Thymus (tissue), 11 donors: ENCODE measurements at regions not wholly inside any gene's neighbourhood (a gene's known extent, or its start where the extent isn't known, plus 50 kb on each side); places are given as distances from the start of the nearest gene placed in this dataset.
"Not testable (repeated sequence)": the region's sequence is repeated elsewhere in the genome, so short reads cannot be mapped to it uniquely, and the experiment has no call there.

Experiments used
- DNase-seq, 9 donors: peaks; one replicate each; pipeline ENCODE4 v3.0.0-alpha.2; 2013; ENCODE audit warnings: low spot score in 9 of 9, low read depth in 6 of 9, missing footprints in 1 of 9
- H3K27ac ChIP-seq, 2 donors: one replicate each; pipeline ENCODE4 v1.5.1; 2013; ENCODE audit warnings: control low read depth in 1 of 2, low read depth in 1 of 2, low read length in 1 of 2, mild to moderate bottlenecking in 1 of 2, moderate library complexity in 1 of 2
- H3K27me3 ChIP-seq, 2 donors: one replicate each; pipeline ENCODE4 v1.5.1; 2013; ENCODE audit warnings: low read length in 1 of 2; ENCODE audit not compliant: control insufficient read depth in 2 of 2, insufficient read depth in 1 of 2
- H3K36me3 ChIP-seq, 2 donors: one replicate each; pipeline ENCODE4 v1.5.1; 2013; ENCODE audit warnings: low read length in 1 of 2, mild to moderate bottlenecking in 1 of 2, moderate library complexity in 1 of 2; ENCODE audit not compliant: control insufficient read depth in 2 of 2, insufficient read depth in 2 of 2
- H3K4me1 ChIP-seq, 2 donors: one replicate each; pipeline ENCODE4 v1.5.1; 2013; ENCODE audit warnings: low read length in 2 of 2; ENCODE audit not compliant: control insufficient read depth in 2 of 2, insufficient read depth in 2 of 2
- H3K4me3 ChIP-seq, 2 donors: one replicate each; pipeline ENCODE4 v1.5.1; 2013; ENCODE audit warnings: low read length in 2 of 2, control low read depth in 1 of 2, mild to moderate bottlenecking in 1 of 2
- H3K9me3 ChIP-seq, 2 donors: one replicate each; pipeline ENCODE4 v1.5.1; 2013; ENCODE audit warnings: low read length in 1 of 2, mild to moderate bottlenecking in 1 of 2; ENCODE audit not compliant: control insufficient read depth in 2 of 2, insufficient read depth in 1 of 2
- WGBS: extraction: QIAGEN DNeasy Blood & Tissue Kit; methylation state at CpG from one replicate; pipeline ENCODE4 v1.1.7; 2013; 5-methylcytosine and 5-hydroxymethylcytosine counted together
- donor health status: healthy.

- no peaks in the 10 kb centered on the region for H3K4me1 ChIP-seq
- 92% methylated on average over 1 of the region's 1 CpG for WGBS
- no peaks in the 10 kb centered on the region for H3K36me3 ChIP-seq
- no peak overlapping the region for H3K4me3 ChIP-seq
- H3K9me3 ChIP-seq = peaks cover 0 to 5% of the 10 kb centered on the region in 2 donors
- DNase-seq = no peak
- no peaks in the 10 kb centered on the region for H3K27me3 ChIP-seq
- H3K27ac ChIP-seq = no peak overlapping the region
Measured at GRCh38 chr3:95215437-95215957, 1152.6 kb downstream of the NSUN3 start.

- DNase-seq = no peak
- no peaks in the 10 kb centered on the region for H3K36me3 ChIP-seq
- H3K4me1 ChIP-seq = no peaks in the 10 kb centered on the region
- peaks cover 0 to 5% of the 10 kb centered on the region in 2 donors for H3K9me3 ChIP-seq
- no peak overlapping the region for H3K27ac ChIP-seq
- H3K27me3 ChIP-seq = no peaks in the 10 kb centered on the region
- H3K4me3 ChIP-seq = no peak overlapping the region
Measured at GRCh38 chr3:95217661-95218060, 1154.8 kb downstream of the NSUN3 start.

DNA sequence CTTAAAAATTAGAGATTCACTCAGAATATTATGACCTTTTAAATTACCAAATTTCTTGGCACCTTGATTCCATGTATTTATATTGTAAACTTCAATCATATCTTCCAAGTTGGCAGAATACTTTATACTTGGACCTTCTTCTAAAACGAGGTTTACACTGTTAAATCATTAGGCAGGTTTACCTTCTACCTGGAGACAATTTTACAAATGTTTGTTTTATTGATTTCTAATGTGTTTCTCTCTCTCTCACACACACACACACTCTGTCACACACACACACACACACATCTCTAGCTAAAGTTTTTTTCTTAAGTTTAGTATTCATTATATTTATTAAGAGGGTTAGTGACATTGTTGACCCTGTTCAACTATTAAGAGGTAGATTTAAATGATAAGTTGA is 1155.6 kb downstream of the NSUN3 start:
- no peak for DNase-seq
- Histone ChIP-seq H3K4me3 (no peak overlapping the region), H3K4me1 (no peaks in the 10 kb centered on the region), H3K27me3 (no peaks in the 10 kb centered on the region), H3K36me3 (no peaks in the 10 kb centered on the region), H3K27ac (no peak overlapping the region), H3K9me3 (peaks cover 0 to 5% of the 10 kb centered on the region in 2 donors)
- 58% methylated on average over 1 of the region's 1 CpG for whole genome bisulfite sequencing

DNA sequence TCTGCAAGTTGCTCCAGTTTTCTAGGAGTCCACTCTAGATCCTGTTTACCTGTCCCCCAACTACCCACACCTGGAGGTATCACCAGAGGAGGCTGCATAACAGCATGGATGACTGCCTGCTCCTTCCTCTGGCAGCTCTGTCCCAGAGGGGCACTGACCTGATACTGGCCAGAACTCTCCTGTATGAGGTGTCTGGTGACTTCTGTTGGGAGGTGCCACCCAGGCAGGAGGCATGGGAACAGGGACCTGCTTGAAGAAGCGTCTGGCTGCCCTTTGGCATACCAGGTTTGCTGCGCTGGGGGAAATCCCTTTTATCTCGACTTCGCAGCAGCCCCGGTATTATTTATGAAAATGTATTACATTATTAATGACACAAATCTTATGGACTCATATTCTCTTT is 1163.6 kb downstream of the NSUN3 start:
- peaks cover 0 to 4% of the 10 kb centered on the region in 2 donors for H3K9me3 ChIP-seq
- H3K4me1 ChIP-seq = no peaks in the 10 kb centered on the region
- H3K36me3 ChIP-seq = no peaks in the 10 kb centered on the region
- no peaks in the 10 kb centered on the region for H3K27me3 ChIP-seq
- no peak for DNase-seq
- no peak overlapping the region for H3K27ac ChIP-seq
- H3K4me3 ChIP-seq = no peak overlapping the region
- 75% methylated on average over 5 of the region's 5 CpGs for WGBS

- H3K36me3 ChIP-seq = no peaks in the 10 kb centered on the region
- H3K27me3 ChIP-seq = no peaks in the 10 kb centered on the region
- WGBS = 95% methylated on average over 4 of the region's 4 CpGs
- no peak overlapping the region for H3K4me3 ChIP-seq
- no peak for DNase-seq
- H3K9me3 ChIP-seq = peaks cover 0 to 4% of the 10 kb centered on the region in 2 donors
- no peak overlapping the region for H3K27ac ChIP-seq
- no peaks in the 10 kb centered on the region for H3K4me1 ChIP-seq
Measured at GRCh38 chr3:95227092-95227491, 1164.2 kb downstream of the NSUN3 start.

DNA sequence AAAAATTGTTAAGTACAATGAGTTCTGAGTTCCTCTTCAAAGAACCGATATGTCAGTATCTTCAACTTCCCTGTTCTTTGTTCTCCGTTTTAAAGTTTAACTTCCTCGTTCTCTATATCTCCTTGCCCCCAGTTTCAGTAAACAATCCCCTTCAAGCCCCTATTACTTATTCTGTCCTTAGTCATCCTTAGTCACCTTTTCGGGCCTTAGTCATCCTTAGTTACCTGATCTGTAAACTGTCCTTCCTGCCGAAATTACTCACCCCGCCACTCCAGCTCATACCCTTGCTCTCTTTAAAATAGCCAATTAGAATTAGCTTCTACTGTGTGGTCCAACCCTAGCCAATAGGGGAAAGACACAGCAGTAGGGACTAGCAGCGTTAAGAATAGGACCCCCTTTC is 1165.6 kb downstream of the NSUN3 start:
- Histone ChIP-seq H3K9me3 (peaks cover 0 to 4% of the 10 kb centered on the region in 2 donors), H3K27me3 (no peaks in the 10 kb centered on the region), H3K4me3 (no peak overlapping the region), H3K4me1 (no peaks in the 10 kb centered on the region), H3K36me3 (no peaks in the 10 kb centered on the region), H3K27ac (no peak overlapping the region)
- WGBS = 83% methylated on average over 7 of the region's 7 CpGs
- DNase-seq = no peak

DNA sequence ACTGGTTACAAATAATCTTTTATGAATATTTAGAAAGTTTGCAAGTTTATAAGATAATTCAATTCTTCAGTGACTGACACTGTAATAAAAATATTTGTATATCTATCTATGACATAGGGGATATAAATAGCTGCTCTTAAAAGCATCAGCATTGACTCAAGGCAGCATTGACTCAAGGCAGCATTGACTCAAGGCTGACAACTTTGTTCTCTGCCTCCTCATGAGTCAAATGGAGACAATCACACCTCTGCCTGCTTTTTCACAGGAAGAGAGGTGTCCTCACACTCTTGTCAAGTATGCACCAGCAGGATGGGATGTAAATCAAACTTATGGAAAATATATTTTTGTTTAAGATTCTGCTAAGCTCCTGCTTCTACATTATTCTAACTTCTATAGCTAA is 1173.1 kb downstream of the NSUN3 start:
- H3K36me3 ChIP-seq = no peaks in the 10 kb centered on the region
- no peaks in the 10 kb centered on the region for H3K27me3 ChIP-seq
- no peak overlapping the region for H3K4me3 ChIP-seq
- H3K4me1 ChIP-seq = no peaks in the 10 kb centered on the region
- H3K9me3 ChIP-seq = no peaks in the 10 kb centered on the region
- no peak overlapping the region for H3K27ac ChIP-seq
- DNase-seq = no peak

DNA sequence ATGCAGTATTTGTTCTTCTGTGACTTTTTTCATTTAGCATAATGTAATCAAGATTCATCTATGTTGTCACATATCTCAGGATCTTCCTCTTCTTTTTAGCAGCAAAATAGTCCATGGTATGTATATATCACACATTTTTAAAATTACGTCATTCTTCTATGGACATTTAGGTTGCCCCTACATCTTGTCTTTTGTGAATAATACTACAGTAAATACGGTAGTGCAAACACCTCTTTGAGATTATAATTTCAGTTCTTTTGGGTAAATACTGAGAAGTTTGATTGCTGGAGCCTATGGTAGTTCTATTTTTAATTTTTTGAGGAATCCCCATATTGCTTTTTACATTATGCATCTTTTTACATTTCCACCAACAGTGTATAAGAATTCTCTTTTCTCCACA is 1174.9 kb downstream of the NSUN3 start:
- Histone ChIP-seq H3K36me3 (no peaks in the 10 kb centered on the region), H3K27me3 (no peaks in the 10 kb centered on the region), H3K4me1 (no peaks in the 10 kb centered on the region), H3K9me3 (no peaks in the 10 kb centered on the region), H3K27ac (no peak overlapping the region), H3K4me3 (no peak overlapping the region)
- 49% methylated on average over 2 of the region's 2 CpGs for WGBS
- no peak for DNase-seq

GRCh38 chr3:95240395-95240794 is 1177.5 kb downstream of the NSUN3 start:
- DNase-seq = no peak
- H3K36me3 ChIP-seq = no peaks in the 10 kb centered on the region
- H3K4me1 ChIP-seq = no peaks in the 10 kb centered on the region
- 93% methylated on average over 2 of the region's 2 CpGs for WGBS
- H3K9me3 ChIP-seq = no peaks in the 10 kb centered on the region
- H3K4me3 ChIP-seq = no peak overlapping the region
- no peaks in the 10 kb centered on the region for H3K27me3 ChIP-seq
- no peak overlapping the region for H3K27ac ChIP-seq

- H3K9me3 ChIP-seq, DNase-seq, H3K4me1 ChIP-seq, H3K27ac ChIP-seq, H3K27me3 ChIP-seq, H3K36me3 ChIP-seq, H3K4me3 ChIP-seq: not testable (repeated sequence)
- 94% methylated on average over 9 of the region's 9 CpGs for WGBS
Measured at GRCh38 chr3:95241256-95241655, 1178.4 kb downstream of the NSUN3 start.
